ENCODE measurements at regions not wholly inside any gene's neighbourhood (a gene's known extent, or its start where the extent isn't known, plus 50 kb on each side); places are given as distances from the start of the nearest gene placed in this dataset.
A peak's percentile ranks its signal among the peaks of the same experiment; 100 is the strongest.

DNA sequence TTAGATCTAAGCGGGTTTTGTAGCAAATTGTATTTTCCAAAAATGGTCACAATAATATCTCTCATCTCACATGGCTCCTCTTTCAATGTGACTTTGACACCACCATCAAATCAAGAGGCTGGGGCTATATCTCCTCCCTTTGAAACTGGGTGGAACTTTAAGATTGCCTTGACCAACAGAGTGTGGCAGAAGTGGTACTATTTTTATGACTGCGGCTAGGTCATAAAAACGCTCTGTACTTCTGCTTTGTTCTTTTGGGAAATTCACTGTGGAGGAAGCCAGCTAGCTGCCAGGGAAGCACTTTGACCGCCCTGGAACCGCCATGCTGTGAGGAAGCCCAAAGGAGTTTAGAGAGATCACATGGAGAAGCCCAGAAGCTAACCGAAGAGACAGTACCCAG lies 50.7 kb upstream of the ACOT11 start:
- no peak for DNase-seq

DNA sequence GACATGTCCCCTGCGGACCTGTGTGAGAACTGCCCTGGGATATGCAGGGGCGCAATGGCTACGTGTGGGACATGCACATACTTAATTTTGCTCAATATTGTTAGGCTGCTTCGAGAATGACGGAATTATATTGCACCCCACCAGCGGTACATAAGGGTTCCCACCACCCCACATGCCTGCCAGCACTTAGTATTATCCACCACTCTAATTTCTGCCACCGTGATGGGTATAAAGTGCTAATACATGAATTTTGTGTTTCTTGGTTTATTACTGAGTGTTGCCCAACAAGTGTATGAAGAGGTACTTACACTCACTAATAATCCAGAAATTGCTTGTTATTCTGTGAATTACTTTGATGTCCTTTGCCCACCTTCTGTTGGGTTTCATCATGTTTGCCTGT lies 52.1 kb upstream of the ACOT11 start:
- no peak for DNase-seq

DNA sequence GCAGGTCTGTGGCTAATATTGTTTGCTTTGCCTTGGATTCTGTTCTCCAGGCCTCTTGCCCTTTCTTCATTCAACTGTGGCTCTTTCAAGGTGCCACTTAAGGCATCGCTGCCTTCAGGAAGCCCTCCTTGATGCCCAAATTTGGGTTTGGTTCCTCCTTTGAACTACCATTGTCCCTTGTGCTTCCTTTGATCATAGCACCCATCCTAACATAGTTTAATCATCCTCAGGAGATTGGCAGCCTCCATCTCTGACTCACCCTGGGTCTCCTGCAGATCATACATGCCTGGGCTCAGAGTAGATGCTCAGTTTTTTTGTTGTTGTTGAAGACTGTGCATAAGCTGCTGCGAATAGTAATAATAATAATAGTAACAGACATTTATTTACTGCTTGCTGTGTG lies 54.4 kb upstream of the ACOT11 start:
- no peak for DNase-seq

DNA sequence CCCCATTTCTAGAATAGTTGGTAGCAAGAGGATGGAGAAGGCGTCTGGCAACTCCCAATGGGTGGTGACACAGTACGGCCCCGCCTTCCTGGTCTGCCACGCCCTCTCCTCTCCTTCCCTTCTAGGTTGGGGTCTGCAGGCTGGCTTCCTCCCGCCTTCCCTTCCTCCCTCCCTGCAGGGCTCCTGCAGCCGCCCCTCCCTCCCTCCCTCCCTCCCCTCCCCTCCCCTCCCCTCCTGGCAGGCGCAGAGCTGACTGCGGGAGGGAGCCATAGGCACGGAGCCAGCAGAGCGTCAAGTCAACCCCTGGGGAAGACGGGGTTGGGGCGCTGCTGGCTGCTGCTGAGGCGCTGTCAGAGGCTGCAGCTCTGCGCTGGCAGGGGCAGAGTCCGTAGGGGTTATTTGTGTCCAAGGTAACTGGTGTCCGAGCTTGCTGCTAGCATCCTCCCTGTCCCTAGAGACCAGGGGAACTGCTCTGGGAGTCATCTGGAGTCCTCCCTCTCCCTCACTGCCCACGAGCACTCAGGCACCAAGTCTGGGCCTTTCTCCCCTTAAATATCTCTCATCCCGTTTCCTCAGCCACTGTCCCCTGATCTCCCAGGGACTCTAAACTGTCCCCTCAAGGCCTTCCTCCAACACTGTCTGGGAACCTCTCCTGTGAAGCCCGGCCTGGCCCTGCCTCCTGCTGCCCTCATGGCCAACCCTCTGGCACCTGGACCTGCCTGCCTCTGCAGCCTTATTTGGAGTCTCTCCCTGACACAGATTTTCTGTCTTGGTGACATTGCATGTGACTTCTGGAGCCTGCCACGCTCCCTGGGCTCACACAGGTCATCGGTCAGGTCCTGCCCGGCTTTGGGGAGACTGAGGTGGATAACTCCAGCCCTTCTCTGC lies 57.4 kb upstream of the ACOT11 start:
- DNase-seq, result peak in 1 of 2 experiments; percentile 29

DNA sequence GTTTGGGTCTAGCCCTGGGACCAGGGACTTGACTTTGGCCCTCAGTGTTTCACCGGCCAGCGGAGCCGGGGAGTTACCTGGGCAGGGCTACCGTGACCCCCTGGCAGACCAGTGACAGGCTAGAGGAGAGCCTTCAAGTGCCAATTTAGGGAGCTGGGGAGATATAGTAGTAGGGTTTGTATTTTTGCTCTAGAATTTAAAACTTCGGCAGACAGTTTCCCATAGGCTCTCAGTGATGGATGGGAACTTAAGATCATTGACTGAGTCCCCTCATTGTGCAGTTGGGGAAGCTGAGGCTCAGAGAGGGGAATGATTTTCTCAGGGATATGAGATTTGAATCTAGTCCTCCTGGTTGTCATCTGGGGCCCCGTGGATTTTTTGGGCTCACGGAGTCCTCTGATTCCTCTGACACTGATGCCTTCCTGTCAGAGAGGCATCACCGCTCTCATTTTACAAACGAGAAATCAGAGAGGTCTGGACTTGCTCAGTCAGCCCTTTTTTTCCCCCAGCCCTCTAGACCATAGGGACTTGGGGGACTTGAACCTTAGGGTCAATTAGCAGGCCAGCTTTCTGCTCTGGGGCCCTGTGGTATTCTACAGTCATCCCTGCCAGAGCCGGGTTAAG lies 58.3 kb upstream of the ACOT11 start:
- no peak for DNase-seq

DNA sequence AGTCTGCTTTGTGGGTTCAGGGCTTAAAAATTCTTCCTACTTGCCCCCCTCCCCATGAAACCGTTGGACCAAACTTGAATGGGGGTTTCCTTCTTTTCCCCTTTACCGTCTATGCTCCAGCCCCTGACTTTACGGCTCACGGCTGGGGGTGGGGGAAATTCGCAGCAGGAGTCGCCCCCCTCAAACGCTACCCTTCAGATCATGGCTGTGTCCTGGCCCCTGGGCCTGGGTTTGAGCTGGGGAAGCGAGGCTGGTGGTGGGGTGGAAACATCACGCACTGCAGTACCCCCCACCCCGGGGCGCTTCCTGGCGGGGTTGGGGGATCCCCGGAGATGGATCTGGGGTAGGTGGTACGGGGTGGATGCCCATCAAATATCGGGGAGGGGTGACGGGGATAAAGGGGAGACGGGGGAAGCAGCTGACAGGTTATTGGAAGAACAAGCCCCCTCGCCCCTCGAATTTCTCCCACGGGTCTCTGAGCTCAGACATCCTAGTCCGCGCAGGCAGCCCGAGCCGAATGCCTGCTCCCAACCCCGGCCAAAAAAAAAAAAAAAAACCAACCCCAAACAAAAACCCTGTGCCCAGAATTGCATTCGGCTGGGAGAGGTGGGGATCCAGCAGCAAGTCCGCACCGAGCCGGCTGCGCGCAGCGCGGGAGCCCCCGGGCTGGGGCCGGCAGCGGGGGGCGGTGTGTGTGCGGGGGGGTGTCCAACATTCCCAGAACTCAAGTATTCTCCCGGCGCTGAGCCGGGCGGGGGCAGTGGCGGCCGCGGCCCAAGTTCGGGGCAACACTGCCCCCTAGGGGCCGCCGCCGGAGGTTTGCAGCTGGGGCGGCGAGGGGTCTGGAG lies 59.0 kb upstream of the ACOT11 start:
- DNase-seq, result peak; percentile 44 to 61

DNA sequence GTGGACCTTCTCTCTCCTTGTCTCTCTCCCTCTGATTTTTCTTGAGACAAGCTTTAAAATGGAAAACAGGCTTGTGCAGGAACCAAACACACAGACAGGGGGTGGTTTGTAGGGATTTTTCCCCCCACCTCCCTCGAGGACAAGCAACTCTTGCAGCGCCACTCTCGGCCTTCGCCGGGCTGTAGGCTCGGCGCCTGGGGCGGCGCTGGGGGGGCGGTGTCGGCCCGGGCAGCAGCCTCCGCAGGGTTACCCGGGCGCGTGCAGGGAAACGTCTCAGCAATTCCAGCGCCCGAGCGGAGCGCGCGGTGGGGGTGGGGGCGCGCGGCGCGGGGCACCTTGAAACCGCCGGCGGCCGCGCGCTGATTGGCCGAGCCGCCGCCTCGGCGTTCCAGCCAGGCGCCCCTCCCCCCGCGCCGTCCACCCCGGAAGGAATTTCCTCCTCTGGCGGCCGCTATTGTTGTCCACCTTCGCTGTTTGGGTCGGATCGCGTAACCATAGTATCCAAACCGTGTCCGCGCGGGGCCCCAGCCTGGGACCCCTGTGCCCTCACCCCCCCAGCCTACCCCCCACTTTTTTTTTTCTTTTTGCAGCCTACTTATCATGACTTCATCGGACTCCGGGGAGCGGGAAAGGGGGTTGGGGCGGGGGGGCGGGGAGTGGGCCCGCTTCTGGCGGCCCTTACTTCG lies 59.8 kb upstream of the ACOT11 start:
- peak; percentile 76 to 78 for DNase-seq

DNA sequence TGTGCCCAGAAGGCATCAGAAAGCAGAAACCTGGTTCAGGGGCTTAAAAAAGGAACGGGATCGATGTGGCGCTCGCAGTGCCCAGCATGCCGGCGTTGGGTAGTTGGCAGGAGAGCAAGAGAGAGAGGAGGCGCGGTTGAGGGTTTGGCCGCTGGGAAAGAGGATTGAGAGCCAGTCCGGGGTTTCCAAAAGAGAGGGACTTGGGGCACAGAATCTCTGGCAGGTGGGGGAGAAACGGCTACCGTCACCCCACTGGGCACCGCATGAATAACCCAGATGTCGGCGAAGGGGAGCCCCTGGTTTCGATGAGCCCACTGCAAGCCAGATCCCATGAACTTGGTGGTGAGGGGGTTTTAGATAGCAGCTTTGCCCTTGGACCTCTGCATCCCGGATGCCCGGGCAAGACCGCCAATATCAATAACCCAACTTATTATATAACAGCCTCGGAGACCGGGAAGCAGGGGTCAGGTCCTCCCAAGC lies 60.4 kb upstream of the ACOT11 start:
- DNase-seq, result no peak

DNA sequence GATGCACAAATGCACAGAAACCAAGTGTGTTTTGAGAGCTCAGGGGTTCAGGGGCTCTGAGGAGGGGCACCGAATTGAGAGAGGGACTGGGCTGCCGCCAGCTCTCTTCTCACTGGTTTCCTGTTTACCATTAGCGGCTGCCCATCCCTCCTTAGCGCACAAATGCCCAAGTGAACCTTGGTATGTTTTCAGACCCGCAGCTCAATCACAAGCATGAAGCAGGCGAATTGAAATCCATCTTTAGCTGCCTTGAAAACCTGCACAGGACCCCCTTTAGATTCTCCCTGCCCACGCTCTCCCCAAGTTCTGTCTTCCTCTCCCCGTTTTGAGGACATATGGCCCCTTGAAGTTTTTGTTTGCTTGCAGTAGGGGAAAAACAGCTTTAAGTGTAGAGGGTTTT lies 61.1 kb upstream of the ACOT11 start:
- DNase-seq, result no peak

DNA sequence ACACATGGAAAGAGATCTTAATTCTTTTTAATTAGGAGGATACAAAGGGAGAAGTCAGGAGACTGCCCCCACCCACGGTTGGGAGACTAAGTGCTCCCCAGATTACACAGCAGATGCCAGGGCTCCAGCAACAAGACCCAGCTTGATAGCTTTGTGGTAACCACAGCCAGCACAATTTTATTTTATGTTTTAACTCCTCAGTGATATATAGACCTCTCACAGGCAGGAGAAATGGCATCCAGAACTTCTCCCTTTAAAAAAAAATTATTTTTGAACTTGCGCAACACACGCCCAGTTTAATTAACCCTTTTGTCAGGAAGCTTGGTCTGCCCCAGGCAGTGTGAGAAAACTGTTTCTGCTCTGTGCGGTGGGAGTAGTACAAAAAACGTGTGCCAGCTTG lies 62.6 kb upstream of the ACOT11 start:
- DNase-seq, result peak; percentile 72 to 77

DNA sequence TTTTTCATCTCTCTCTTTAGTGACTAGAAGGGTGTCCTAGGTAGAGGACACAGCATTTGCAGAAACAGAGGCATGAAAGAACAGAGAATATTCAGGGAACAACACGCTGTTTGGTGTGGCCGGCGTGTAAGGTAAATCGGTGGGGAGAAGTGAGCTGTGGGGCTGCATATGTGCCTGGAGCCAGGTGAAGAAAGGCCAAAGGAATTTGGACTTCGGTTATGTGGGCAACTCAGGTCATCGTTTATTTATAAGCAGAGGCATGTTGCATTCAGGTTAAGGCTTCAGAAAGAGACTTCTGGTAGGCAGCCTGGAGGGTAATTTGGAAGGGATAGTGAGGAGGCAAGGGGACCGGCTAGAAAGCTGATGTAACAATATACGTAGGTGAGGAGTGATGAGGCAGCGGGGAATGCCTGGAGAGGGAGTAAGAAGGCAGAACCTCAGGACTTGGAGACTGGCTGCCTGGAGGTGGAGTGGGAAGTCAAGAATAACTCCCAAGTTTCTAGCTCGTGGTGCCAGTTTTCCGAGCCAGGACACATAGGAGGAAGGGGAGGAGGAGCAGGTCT lies 64.1 kb upstream of the ACOT11 start:
- DNase-seq, result no peak

DNA sequence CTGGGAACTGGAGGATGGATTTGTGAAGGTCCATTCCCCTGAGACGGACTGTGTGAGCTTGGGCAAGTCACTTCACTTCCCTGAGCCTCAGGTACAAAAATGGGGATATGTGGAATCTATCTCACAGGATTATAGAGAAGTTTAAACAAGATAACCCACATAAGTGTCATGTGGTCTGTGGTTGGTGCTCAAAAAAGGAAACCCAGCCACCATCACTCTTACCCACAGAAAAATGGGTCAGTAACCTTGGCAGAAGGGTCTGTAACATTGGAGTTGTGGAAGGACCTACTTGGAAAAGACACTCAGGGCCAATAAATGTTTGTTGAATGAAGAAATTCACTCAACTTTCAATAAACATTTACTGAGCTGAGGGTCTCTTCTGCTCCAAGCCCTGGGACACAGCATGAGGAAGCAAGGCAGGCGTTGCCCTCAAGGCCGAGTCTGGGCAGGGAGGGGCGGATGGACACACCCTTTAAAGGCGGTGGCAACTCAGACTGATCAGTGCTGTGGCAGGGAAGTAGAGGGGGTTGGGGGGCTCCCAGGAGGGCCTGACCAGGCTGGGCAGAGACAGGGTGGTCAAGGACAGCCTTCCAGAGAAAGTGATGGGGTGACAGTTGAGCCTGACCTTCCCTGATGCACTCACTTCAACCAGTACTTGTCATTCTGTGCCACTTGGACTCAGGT lies 66.7 kb upstream of the ACOT11 start:
- DNase-seq, result no peak

DNA sequence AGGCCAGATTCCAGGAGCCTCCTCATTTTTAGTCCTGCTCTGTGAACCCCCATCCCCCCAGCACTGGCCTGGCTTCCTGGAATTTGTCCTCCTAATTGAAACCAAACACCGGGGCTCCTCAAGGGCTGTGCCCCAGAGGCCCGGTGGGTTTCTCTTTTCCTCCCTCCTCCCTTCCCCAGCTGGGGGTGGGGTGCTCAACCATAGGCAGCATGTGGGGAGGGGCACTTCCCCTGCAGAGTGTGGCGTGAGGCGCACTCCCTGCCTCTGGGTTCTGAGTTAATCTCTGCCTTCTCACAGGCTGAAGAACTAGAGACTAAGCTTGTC lies 67.5 kb upstream of the ACOT11 start:
- DNase-seq, result no peak

DNA sequence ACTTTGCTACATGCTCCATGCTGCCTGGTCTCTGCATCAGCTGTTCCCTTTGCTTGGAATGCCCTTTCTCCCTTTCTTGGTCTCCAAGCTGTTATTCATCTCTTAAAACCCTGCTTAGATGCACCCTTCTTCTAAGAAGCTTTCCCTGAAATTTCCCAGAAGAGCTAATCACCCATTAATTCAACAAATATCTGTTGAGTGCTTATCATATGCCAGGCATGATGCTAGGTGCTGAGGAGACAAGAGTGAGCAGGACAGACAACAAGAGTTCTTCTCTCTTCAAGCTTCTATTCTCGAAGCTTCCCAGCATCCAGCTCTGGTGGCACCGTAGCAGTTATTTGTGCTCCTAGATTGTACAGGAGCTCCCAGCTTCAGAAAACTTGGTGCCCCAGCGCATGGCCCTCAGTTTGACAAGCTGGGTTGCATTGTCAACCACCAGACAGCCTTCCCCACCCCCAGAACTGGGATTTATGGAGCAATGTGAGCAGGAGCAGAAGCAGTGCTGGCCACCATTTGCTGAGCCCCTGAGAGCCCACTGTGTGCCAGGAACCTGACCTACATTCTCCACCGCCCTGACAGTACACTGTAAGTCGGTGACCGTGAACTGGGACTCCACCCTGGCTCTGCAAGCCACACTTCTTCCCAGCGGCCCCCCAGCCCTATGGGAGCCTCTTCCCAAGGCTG lies 68.0 kb upstream of the ACOT11 start:
- DNase-seq, result no peak

DNA sequence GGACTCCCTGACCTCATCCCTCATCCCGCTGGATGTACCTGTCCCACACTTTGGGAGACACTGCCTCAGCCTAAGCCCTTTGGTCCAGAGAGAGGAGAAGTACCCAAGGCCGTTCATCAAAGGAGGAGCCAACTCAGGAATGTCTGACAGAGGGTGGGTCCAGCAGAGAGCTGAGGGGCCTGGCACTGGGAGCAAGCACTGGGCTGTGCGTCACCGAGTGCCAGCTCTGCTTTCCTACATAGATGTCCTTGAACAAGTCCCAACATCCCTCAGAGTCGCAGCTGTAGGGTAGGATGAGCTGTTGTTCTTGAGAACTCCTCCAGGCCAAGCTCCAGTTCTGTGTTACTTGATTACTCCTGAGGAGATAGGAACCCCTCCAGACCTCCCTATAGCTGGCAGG lies 68.8 kb upstream of the ACOT11 start:
- no peak for DNase-seq

DNA sequence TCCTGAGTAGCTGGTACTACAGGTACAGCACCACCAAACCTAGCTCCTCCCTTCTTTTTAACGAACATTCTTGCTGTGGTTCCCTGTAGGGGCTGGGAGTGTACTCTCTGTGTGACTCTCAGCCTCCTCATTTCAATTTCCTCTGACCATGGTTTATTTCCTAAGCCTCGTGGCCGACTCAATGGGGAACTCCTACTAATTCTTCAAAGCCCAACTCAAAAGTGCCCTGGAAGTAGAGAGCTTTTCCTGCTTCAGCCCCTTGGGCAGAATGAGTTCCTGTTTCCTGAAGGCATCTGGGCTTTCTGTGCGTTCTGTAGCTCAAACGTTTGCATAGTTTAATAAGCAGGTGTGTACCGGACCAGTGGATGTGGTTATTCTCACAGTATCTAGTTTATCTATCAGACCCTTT lies 70.9 kb upstream of the ACOT11 start:
- peak; percentile 42 to 49 for DNase-seq

DNA sequence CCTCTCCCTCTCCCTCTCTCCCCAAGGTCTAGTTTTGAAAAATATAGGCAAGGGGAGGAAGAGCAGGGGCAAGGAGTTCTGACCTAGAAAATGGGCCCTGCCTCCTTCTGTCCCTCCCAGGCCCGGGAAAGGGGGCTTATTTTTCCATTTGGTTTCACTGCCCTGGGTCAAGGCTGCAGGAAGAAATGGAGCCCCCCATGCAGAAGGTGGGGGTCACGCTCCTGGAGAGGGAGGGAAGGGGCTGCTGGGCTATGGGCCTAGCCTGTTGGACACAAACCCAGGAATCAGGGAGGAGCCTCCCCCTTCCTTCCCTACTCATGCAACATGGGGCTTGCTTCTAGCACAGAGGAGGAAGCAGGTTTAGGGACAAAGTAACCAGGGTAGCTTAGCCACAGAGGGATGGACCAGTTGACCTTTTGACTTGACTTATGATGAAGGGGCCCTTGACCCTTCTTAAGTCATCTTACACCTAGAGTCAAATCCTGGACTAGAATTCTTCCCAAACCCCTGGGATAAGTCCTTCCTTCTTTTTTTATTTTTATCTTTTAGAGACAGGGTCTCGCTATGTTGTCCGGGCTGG lies 70.4 kb upstream of the SSBP3 start:
- DNase-seq, result no peak

DNA sequence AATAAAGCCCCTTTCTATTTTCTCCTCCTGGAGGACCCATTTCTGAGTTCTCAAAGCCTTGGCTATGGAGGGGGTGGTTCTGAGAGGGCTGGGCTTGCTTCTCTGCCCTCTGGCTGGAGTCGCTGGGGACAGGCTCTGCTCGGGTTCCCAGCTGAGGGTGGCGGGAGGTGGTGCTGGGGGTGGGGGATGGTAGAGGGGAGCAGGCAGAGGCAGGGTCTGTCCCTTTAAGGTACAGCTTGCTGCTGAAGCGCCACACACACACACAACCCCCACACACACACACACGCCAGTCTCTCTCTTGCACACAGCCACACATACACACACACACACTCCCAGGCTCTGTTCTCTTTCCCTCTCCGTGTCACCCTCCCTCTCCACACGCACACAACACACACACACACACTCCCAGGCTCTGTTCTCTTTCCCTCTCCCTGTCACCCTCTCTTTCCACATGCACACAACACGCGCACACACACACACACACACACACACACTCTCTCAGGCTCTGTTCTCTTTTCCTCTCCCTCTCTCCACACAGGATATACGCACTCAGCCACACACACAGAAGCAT lies 69.8 kb upstream of the SSBP3 start:
- DNase-seq, result no peak

DNA sequence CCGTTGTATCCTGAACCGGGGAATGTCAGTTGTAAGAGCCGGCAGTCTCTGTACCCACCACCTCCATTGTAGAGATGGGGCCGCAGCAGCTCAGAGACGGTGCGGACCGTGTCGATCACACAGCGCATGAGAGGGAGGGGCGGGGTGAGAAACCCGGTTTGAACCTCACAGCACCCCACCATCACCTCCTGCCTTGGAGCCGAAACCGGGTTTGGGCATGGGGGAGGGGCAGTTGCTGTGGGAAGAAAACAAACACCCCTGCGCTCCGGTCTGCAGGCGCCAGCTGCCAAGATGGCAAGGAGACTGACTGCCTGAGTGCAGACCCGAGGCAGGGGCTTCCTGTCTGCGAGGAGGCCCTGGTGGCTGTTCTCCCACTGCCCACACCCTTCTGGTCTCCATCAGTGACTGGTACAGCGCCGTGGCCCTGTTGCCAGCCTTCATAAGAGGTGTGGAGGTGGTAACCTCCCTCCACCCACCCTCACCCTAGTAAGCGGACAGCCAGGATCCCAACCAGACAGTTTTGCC lies 69.2 kb upstream of the SSBP3 start:
- DNase-seq, result no peak

All from AML-193 (cell line).